NAMALWA (cell line): ENCODE measurements at regions not wholly inside any gene's neighbourhood (a gene's known extent, or its start where the extent isn't known, plus 50 kb on each side); places are given as distances from the start of the nearest gene placed in this dataset.

Experiments used
- DNase-seq: peaks from one replicate; pipeline ENCODE4 v3.0.0-alpha.2; 2015; ENCODE audit warnings: low spot score

DNA sequence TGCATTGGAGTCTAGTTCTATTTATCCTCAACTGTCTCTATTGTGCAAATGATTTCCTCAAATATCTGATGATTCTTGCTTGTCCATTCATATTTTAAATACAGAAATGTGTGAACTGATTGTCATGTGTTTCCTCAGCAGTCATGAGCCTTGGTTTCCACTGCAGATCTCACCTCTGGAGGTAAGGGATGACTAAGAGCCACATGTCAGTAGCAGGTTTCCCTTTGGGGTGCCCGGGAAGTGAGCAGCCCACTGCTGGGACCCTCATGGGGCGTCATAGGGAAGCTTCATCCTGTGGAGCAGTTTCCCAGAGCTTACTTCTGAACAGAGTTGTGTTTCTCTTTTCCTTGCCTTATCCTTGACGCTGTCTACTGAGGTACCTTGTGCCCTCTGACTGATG, 149.2 kb upstream of the TOPAZ1 start:
- no peak for DNase-seq

DNA sequence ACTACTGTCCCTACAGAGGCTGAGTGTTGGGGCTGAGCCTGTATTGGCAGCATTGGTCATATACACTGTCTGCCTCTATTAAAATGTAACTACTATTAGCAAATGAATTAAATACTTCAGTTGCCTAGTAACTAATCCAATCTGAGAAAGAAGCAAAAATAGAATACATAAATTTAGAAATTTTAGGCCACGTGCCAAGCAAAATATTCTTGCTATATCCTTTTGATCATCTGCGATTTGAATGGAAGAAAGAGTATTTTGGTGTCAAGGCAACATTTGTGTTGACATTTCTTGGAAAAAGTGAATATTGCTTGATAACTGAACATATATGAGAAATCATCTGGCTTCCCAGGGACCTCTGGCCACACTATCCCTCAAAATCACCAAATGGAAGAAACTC, 148.2 kb upstream of the TOPAZ1 start:
- no peak for DNase-seq

DNA sequence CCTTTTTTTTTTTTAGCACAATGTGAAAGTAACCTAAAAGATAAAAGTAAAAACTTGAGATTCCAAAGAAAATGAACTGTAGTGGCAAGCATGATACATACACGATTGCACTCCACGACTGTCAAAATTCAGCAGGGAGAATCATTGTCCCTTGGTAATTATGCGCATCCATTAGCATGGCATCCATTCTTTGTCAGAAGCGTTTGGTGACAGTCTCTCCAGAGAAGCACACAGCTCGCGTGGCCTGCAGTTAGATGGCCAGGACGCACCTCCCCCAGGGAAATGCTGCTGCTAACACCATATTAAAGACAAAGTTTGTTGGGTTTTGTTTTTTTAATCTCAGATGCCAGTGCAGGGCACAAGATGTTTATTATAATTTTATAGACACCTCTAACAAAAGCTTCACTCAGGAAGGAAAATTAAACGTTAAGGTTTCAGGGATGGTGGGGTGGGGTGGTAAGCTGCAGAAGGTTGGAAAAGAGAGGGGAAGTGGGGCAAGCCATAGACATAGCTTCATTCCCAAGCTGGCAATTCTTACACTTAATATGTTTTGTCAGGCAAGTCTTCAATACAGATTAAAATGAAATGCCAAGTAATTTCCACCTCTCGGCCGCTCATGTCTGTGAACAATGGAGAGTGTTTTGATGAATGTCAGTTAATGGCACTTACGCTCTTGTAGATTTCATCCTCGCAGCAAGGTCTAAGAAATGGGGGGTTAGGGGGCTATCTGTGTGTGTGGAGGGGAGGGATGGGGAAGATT, 142.8 kb upstream of the TOPAZ1 start:
- DNase-seq: no peak

DNA sequence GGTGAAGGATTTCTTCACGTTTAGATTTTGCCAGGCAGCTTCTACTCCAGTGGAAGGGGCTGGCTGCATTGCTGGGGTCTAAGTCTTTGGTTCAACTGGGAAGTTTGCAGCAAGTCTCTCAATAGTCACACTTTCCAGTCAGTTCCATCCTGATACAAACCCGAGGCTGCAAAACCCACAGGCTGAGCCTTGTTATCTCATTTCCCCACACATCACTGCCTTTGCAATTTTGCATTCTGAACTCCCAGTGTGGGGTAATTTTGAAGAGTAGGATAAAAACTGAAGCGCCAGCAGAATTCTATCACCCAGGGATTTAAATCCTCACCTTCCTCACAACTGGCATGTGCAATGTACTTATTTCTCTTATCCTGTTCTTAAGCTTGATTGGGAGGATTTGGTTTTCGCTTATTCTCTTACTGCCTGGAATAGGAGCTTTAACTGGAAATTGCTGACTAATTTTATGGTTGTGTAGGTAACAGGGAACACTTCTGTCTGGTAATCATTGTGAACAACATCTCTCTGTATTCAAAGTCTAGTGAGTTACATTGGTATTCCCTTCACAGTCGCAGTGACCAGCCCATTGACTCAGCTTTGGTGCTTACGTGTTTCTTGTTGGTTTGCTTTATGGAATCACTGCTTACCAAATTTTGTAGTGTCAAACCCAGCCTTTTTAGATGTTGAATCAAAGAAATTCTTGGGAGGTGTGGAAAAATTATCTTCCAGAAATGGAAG, 142.0 kb upstream of the TOPAZ1 start:
- DNase-seq: no peak

DNA sequence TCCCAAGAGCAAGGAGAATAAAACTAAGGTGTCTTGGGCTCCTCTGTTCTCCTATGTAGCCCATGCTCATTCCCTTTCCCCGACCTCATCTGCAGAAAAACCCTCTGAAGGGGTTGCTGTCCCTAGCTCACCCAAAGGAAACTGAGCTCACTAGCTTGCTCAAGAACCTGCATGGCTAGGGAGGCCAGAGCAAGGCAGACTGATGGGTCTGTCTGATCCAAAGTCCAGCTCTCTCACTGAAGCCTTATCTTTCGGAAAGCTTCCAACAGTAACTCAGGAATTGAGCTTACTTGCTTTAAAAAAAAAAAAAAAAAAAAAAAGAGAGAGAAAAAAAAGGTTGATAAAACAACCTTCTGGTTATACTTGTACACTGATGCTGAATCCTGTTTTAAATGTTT, 141.4 kb upstream of the TOPAZ1 start:
- DNase-seq: no peak

DNA sequence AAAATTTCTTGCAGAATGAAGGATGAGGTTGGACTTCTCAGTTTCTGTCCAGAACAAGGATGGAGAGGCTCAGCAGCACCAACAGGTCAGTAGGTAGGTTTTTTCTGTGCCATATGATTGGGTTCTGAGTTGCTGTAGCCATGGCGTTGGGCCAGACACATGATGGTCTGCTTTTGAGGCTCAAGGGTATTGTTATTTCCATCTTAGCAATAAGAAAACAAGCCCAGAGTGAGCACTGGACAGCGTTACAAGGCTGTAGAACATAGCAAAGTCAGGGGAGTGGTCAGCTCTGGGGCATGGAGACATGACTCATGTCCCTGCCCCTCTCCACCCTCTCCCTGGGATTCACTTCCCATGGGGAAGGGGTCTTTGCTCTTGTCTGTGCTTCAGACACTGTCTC, 137.6 kb upstream of the TOPAZ1 start:
- DNase-seq: no peak

DNA sequence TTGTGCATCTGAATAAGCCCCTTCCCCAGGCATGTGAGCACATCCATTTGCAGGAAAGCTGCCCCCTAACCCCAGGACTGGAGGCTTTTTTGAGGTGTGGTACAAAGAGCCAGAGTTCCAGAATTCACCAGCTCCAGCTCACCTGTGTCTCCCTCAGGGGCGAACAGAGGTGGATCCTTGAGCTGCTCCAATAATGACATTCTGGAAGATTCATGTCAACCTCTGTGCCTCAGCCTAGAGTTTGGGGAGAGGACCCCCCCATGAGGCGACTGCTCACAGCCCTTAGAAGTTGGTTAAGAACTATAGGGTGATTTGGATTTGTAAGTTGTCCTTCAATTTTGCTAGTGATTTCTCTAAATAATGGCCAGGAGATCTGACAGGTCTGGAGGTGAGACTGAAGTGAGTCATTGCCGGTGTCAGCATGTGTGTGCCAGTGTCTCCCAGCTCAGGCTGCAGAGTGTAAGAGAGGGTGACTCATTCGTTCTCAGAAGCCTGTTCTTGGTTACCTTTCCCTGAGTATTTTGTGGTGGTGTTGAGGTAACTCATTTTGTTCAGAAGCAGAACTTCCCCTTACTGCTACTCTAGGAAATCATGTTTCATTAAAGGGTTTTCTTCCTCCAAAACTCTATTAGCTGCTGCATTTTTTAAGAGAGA, 136.9 kb upstream of the TOPAZ1 start:
- DNase-seq: no peak

DNA sequence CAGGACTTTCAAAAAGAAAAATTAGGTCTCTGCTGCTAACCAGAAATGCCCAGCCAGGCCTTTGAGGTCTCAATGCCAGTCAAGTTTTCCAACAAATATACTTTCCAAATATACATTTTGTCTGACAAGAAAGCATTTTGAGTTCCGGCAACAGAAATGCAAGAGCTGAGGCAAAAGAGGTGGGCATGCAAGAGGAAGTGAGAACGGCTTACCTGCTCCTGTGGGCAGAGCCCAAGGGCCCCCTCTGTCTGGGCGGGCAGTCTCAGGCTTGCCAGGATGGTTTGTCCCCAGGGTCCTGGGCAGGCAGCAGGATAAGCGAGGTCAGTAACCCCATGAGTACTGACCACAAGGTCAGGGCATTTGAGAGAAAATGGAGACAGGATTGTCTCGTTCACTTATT, 136.1 kb upstream of the TOPAZ1 start:
- DNase-seq: no peak

DNA sequence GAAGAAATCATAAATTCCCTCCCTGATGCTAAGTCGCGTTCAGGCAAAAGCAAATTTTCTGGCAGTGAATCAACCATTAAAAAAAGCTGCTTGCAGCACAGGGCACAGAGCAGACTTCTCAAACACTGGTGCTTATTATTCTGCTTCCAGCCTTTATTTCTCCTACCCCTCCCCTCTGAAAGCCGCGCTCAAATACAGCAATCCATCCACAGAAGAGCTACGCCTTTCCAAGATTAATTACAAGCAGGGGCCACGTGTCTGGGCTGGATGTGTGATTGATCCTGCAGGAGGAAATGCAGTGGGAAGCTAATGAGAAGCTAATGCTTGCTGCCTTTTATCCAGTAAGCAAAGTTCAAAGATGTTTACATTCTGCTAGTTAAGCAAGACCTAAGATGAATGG, 134.9 kb upstream of the TOPAZ1 start:
- DNase-seq: no peak

DNA sequence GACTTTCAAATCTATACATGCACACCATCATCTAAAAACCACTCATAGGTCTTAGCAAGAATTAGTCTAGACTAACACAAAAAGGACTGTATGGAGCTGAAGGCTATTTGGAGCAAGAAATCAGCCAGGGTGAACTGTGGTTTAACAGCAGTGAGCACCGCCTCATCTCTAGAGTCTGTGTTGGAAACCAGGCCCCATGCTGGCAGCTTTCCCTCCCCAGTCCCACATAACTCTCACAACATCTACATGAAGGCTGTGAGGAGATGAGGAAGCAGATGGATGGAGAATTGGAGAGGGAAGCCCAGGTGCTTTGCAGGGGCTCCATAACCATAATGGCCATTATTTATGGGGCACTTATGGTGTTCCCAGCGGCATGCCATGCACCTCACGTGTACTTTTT, 133.2 kb upstream of the TOPAZ1 start:
- no peak for DNase-seq

DNA sequence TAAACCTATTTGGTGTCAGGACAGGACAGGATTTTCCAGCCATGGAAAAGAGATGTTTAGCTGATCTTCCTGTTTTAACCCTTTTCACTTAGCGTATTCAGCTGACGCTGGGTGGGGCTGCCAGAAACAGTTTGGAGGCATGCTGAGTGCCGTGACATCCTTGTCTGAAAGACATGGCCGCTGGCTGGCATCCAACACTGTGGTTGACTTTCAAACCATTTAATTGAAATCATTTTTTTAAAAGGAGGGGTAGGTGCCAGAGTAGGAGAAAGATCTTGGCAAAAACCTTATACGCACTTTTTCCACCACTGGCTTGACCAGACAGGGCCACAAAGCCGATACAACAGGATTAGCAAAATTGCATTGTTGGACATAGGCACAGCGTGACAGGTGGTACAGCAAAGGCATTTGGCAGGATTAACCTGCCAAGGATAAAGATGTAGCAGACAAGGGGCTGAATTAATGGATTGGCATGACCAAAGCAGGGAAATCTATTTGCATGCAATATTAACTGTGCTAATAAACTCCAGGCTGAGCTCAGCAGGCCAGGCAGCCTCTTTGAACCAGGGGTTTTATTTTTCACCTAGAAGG, 131.8 kb upstream of the TOPAZ1 start:
- no peak for DNase-seq

DNA sequence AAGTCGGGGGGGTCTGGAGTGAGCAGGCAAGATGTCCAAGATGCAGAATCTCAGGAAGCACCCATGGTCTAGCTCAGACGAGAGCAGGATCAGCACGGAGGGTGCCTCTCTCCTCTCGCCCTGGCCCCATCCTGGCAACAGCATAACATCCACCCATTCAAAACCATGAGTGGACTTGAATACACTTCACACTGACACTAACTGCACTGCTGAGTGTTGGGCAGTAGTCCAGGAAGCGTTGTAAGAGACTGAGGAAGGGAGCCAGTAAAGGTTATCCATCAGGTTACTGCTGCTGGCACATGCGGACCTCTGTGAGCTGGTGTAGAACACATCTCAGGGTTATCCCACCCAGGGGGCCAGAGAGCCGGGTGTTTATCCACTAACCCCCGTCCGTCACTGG, 131.0 kb upstream of the TOPAZ1 start:
- no peak for DNase-seq

DNA sequence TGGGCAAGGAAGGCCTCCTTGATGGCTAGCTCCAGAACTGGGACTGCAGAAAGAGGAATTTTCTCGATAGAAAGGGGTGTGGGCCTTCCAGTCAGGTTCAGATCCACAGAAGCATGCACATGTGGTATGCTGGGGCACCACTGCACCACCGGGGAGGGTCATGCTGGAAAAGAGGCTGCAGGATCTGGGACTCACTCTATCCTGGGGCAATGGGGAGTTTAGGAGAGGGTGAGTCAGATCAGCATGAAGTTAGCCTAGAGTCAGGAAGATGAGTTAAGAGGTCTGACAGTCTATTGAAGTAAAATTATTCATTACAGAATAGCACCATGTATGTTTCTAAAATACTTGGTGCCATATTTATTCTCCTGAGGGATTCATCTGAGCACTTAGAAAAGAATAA, 130.2 kb upstream of the TOPAZ1 start:
- DNase-seq: no peak

DNA sequence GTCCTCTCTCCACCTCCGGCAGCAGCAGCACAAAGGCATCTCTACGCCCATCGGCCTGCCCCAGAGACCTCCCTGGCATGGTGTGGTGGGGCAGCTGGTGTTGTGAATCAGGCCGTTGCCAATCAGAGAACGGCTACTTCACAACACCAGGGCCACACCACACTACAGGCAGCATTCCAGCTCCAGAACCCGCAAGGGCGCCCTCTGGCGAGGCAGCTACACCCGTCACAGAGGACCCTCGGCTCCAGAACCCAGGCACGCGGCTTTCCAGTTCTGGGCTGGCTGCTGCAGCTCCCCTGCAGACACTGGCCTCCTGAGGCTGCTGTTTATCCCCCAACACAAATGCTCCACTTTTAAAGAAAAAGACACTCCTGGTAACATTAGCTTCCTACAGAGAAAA, 127.5 kb upstream of the TOPAZ1 start:
- DNase-seq: peak; percentile 66

DNA sequence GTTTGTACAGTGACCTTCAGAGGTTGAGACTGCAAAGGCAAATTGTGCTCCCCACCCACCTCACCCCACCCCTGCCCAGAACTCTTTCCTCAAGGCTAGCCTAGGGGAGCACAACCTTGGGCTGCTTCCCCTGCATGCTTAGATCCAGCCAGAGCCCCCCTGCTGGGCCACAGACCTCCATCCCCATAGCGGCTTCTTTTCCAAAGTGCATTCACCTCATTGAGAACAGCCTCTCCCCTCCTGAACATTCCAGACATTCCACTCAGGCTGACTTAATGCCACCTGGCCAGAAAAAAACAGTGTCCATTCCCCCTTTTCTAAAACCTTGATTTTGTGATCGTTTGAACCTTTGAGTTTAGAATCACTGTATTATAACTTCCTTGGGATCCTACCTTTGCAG, 124.4 kb upstream of the TOPAZ1 start:
- DNase-seq: no peak

DNA sequence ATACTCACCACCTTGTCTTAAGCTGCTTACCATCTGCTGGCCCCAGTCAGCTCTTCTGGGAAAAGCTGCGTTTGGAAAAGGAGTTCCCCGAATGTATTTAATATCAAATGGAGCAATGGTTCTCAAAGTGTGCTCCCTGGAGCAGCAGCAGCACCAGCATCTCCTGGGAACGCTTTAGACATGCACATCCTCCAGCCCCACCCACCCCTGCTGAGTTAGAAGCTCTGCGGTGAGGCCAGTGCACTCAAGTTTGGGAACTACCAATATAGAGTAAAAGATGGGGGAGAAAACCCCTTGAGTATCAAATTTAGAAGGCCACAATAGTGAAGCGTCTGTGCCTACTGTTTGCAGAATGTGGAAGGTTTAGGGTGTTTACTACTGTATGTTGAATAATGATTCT, 124.0 kb upstream of the TOPAZ1 start:
- DNase-seq: no peak

DNA sequence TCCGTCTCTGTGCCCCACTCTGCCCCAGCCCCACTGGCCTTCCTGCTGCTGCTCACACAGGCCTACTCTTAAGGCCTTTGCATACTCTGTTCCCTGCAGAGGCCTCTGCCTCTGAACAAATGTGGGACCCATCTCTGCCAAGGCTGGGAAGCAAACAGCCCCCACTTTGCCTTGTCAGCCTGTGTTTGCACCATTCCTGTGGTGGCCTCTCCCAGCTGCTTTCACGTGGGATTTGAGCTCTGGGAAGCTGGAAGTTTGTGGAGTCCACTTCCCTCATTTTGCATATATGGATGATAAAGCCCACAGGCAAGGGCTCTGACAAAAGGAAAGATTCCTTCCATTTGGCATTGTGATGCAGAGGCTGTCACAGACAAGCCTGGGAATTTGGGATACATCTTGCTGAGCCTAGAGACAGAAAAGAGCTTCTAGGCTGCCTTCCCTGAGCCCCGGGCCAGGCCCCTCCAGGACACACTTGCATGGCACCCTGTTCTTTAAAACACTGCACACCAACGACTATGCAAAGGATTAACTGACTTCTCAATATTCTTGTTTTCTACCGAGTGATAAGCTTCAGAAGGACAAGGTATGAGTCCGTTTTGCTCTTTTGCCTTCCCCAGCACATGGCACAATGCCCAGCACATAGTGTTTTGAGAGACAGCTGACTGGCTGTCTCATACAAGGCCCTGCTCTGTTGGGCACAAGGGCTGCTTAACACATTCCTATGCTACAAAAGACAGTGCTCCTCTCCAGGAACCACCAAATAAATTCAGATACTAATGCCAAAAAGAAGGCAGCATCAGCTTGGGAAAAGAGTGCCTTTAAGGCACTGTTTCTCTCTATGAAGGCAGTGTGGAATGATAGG, 120.7 kb upstream of the TOPAZ1 start:
- no peak for DNase-seq

DNA sequence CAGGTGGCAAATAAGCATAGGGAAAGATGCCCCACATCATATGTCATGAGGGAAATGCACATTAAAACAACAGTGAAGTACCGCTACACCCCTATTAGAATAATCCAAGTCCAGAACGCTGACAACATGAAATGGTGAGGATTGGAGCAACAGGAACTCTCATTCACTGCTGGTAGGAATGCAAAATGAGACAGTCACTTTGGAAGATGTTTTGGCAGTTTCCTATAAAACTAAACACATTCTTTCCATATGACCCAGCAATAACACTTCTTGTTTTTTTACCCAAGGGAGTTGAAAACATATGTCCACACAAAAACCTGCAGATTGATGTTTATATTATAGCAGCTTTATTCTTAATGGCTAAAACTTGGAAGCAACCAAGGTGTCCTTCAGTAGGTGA, 116.4 kb upstream of the TOPAZ1 start:
- no peak for DNase-seq

DNA sequence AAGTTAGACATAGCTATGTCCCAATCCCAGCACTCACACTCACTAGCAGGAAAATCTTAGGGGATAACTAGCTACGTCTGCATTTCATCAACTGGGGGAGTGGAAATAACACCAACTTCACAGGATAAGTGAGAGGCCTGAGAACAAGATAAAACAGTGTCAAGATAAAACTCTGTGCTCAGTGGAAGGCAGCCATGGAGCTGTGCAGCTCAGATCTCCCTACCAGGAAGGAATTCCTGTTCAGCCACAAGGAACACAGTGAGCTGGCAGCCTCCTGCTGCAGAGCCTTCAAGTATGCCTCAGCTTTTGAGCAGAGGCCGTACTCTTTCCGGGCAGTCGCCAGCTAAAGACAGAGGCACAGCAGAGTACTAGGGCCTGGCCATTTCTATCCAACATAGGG, 115.8 kb upstream of the TOPAZ1 start:
- DNase-seq: no peak

DNA sequence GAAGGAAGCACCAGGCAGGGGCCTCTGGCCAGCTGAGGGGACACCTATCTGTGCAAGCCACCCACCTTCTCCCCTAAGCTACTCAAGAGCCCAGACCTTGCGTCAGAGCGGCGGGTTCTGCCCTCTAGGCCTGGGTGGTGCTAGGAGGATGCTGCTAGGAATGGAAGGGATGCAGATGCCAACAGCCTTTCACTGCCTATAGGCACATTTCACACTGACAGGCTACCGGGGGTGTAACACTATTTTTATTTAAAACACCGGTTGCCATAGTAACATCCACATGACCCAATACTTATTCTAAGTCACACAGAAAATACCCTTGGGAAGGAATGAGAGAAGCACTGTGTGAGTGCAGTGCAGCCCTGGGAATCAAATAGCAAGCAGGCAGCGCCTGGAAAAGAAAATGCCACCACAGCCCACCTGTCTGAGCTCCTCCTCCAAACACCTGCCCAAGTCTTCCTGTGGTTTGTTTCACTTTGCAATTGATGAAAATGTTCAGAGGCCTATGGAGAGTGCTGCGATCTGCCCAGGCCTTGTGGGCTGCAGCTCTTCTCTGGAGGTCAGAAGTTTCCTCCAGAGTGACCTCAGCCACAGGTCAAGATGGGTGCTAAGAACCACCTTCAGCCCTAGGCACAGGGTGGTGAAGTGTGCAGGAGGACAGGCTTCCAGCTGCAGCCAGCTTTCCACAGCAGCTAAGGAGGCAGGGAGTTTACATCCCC, 113.5 kb upstream of the TOPAZ1 start:
- no peak for DNase-seq

DNA sequence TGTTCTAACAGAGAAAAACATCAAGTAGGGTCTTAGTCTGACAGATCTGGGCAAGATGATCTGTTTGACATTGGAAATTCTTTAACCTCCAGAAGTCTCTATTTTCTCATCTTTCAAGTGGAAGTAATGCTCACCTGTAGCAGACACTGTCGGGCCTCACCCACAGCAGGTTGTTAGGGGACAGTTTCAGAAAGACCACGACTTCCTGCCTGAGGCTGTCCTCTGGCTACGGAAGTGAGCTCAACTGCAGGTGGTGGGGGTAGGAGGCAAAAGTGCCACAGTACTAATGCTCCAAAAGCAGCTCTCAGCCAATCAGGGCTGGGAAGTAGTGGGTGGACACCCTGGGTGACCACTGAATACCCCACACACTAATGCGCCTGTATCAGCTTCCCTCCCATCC, 111.4 kb upstream of the TOPAZ1 start:
- DNase-seq: no peak
